Neural progenitor cell (in vitro differentiated cells): ENCODE measurements at regions not wholly inside any gene's neighbourhood (a gene's known extent, or its start where the extent isn't known, plus 50 kb on each side); places are given as distances from the start of the nearest gene placed in this dataset.

Experiments
- DNase-seq: peaks from one replicate; pipeline ENCODE4 v3.0.0-alpha.2; 2016; ENCODE audit warnings: low spot score
- H2AFZ ChIP-seq: fragments of 200-600 bp; sonication (generic); replicated peaks from 2 replicates; pipeline ENCODE4 v1.6.1; 2016; ENCODE audit warnings: antibody characterized with exemption
- H3F3A ChIP-seq: fragments of 200-600 bp; sonication (generic); 2 replicates; pipeline ENCODE4 v1.6.1; 2016; ENCODE audit warnings: antibody characterized with exemption, low read depth
- H3K27ac ChIP-seq: fragments of 200-600 bp; sonication (generic); 2 replicates; pipeline ENCODE4 v1.5.1; 2016; ENCODE audit warnings: mild to moderate bottlenecking
- H3K27me3 ChIP-seq: fragments of 200-600 bp; sonication (generic); 2 replicates; pipeline ENCODE4 v1.6.1; 2016; ENCODE audit warnings: mild to moderate bottlenecking, moderate library complexity
- H3K36me3 ChIP-seq: fragments of 200-600 bp; sonication (generic); 2 replicates; pipeline ENCODE4 v1.5.1; 2016
- H3K4me1 ChIP-seq: fragments of 200-600 bp; sonication (generic); 2 replicates; pipeline ENCODE4 v1.6.1; 2016; ENCODE audit warnings: mixed run types
- H3K4me2 ChIP-seq: fragments of 200-600 bp; sonication (generic); 2 replicates; pipeline ENCODE4 v1.6.1; 2016
- H3K4me3 ChIP-seq: fragments of 200-600 bp; sonication (generic); 2 replicates; pipeline ENCODE4 v1.5.1; 2016
- H3K79me2 ChIP-seq: fragments of 200-600 bp; sonication (generic); 2 replicates; pipeline ENCODE4 v1.6.1; 2016; ENCODE audit warnings: low read depth
- H3K9ac ChIP-seq: fragments of 200-600 bp; sonication (generic); 2 replicates; pipeline ENCODE4 v1.6.1; 2016
- H3K9me3 ChIP-seq: fragments of 200-600 bp; sonication (generic); 2 replicates; pipeline ENCODE4 v1.5.1; 2016; ENCODE audit warnings: low read depth
- H4K20me1 ChIP-seq: fragments of 200-600 bp; sonication (generic); 2 replicates; pipeline ENCODE4 v1.6.1; 2016; ENCODE audit warnings: low read depth
- H3K27ac Mint-ChIP-seq: 3 replicates; pipeline ENCODE4 v1.8.0; 2021; ENCODE audit warnings: mixed read lengths
- H3K27me3 Mint-ChIP-seq: 2 replicates; pipeline ENCODE4 v1.8.0; 2022; ENCODE audit warnings: low read depth, mild to moderate bottlenecking, inconsistent platforms, moderate library complexity, mixed read lengths; ENCODE audit not compliant: insufficient read depth
- H3K36me3 Mint-ChIP-seq: 3 replicates; pipeline ENCODE4 v1.8.0; 2021; ENCODE audit warnings: mixed read lengths
- H3K4me1 Mint-ChIP-seq: 3 replicates; pipeline ENCODE4 v1.8.0; 2021; ENCODE audit warnings: mixed read lengths
- H3K4me3 Mint-ChIP-seq: 3 replicates; pipeline ENCODE4 v1.8.0; 2021; ENCODE audit warnings: mild to moderate bottlenecking, moderate library complexity, mixed read lengths
- H3K9me3 Mint-ChIP-seq: 3 replicates; pipeline ENCODE4 v1.8.0; 2020; ENCODE audit warnings: mixed read lengths
- EZH2 ChIP-seq: fragments of 200-600 bp; sonication (generic); IDR thresholded peaks from 2 replicates; pipeline ENCODE4 v1.6.1; 2017; ENCODE audit warnings: antibody characterized with exemption, mild to moderate bottlenecking, moderate library complexity
- EZH2phosphoT487 ChIP-seq: fragments of 200-600 bp; sonication (generic); IDR thresholded peaks from 2 replicates; pipeline ENCODE4 v1.6.1; 2017; ENCODE audit warnings: antibody characterized with exemption
- TF ChIP-seq, protein P1 (sequence below): fragments of 200-600 bp; sonication (generic); IDR thresholded peaks from 2 replicates; pipeline ENCODE4 v1.5.1; 2017; ENCODE audit warnings: antibody characterized with exemption, mild to moderate bottlenecking

DNA sequence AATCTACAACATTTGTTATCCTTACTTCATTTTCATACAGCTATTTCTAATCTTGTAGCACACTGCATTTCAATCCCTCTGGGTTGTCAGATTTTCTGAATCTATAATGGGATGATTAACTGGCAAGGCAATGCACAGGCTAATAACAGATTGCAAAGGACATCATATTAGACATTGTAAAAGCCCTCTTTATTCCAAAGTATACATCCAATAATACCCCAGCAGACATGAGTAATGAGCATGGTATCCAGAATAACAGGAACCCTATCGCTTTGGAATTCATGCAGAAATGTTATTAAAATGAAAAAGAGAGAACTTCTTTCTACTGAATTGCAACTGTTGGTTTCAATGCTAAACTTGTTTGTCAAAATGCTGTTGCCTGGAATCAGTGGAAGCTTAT is 122.9 kb downstream of the C4orf33 start:
- Mint-ChIP-seq H3K27ac (no peak overlapping the region), H3K9me3 (no peaks in the 10 kb centered on the region), H3K36me3 (no peaks in the 10 kb centered on the region), H3K27me3 (no peaks in the 10 kb centered on the region), H3K4me1 (peaks cover 11% of the 10 kb centered on the region), H3K4me3 (no peak overlapping the region)
- Histone ChIP-seq H3K4me3 (no peak overlapping the region), H3K36me3 (no peaks in the 10 kb centered on the region), H3K79me2 (no peaks in the 10 kb centered on the region), H3K9me3 (no peaks in the 10 kb centered on the region), H3K27ac (no peak overlapping the region), H3K9ac (no peak overlapping the region), H3K4me1 (peaks cover 6% of the 10 kb centered on the region), H3F3A (no peaks in the 10 kb centered on the region), H2AFZ (no peak overlapping the region), H3K4me2 (no peak overlapping the region), H4K20me1 (no peaks in the 10 kb centered on the region), H3K27me3 (no peaks in the 10 kb centered on the region)
- DNase-seq, result no peak
- TF ChIP-seq EZH2phosphoT487 (no peak), EZH2 (no peak)
- TF ChIP-seq, protein P1, sequence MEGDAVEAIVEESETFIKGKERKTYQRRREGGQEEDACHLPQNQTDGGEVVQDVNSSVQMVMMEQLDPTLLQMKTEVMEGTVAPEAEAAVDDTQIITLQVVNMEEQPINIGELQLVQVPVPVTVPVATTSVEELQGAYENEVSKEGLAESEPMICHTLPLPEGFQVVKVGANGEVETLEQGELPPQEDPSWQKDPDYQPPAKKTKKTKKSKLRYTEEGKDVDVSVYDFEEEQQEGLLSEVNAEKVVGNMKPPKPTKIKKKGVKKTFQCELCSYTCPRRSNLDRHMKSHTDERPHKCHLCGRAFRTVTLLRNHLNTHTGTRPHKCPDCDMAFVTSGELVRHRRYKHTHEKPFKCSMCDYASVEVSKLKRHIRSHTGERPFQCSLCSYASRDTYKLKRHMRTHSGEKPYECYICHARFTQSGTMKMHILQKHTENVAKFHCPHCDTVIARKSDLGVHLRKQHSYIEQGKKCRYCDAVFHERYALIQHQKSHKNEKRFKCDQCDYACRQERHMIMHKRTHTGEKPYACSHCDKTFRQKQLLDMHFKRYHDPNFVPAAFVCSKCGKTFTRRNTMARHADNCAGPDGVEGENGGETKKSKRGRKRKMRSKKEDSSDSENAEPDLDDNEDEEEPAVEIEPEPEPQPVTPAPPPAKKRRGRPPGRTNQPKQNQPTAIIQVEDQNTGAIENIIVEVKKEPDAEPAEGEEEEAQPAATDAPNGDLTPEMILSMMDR, result no peak

DNA sequence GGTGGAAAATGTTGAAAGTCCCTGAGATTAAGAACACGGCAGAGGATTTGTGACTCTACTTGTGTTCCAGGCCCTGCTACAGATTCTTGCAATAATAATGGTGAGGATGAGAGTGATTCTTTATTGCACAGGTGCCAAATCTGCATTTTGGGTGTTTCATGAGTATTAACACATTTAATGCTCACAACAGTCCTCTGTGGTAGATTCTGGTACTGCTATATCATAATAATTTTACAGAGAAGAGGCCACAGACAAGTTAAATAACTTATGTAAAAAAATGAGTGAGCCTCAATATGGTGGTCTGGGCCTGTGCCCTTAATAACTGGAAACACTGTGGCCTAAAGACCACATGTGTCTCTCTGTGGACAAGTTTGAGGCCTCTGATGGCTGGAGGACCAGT is 124.3 kb downstream of the C4orf33 start:
- no peak overlapping the region for H3K27ac ChIP-seq
- no peak overlapping the region for H3K4me3 Mint-ChIP-seq
- H3K9me3 Mint-ChIP-seq, result no peaks in the 10 kb centered on the region

DNA sequence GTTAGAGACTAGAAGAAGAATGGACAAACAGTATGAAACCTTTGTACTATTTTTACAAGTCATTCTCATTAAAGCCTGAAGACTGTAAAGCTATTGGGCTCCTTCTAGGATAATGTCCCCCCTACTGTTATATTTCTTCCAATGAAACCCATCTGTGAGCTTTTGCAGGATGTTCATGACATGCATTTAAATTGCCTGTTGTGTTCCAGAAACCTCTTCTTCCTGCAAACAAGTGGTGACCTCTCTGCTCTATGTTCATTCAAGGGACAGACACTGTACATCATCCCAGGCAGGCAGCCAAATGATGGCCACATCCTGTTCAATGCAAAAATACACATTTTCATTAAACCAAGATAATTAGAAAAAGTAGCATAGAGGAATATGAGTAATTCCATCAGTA is 128.0 kb downstream of the C4orf33 start:
- Mint-ChIP-seq H3K4me1 (peaks cover 10% of the 10 kb centered on the region), H3K9me3 (peaks cover 2% of the 10 kb centered on the region), H3K27ac (peak overlapping the region; percentile 25), H3K27me3 (no peaks in the 10 kb centered on the region), H3K4me3 (no peak overlapping the region), H3K36me3 (no peaks in the 10 kb centered on the region)
- Histone ChIP-seq H3K27me3 (no peaks in the 10 kb centered on the region), H3K4me2 (no peak overlapping the region), H3K9me3 (no peaks in the 10 kb centered on the region), H4K20me1 (no peaks in the 10 kb centered on the region), H3K36me3 (no peaks in the 10 kb centered on the region), H3K4me1 (peaks cover 8% of the 10 kb centered on the region), H3K4me3 (no peak overlapping the region), H3F3A (no peaks in the 10 kb centered on the region), H3K79me2 (no peaks in the 10 kb centered on the region), H3K27ac (no peak overlapping the region), H3K9ac (no peak overlapping the region), H2AFZ (no peak overlapping the region)
- DNase-seq, result no peak
- TF ChIP-seq EZH2 (no peak), EZH2phosphoT487 (no peak)
- TF ChIP-seq, protein P1, result no peak

More for the DNA sequence above, 124.3 kb downstream of the C4orf33 start:
- no peaks in the 10 kb centered on the region for H3F3A ChIP-seq
- no peak overlapping the region for H2AFZ ChIP-seq
- no peaks in the 10 kb centered on the region for H3K36me3 ChIP-seq
- no peak for TF ChIP-seq EZH2phosphoT487
- TF ChIP-seq, protein P1, result no peak
- no peak for TF ChIP-seq EZH2
- H3K9me3 ChIP-seq, result no peaks in the 10 kb centered on the region
- H3K4me3 ChIP-seq, result no peak overlapping the region
- no peaks in the 10 kb centered on the region for H3K27me3 Mint-ChIP-seq
- no peaks in the 10 kb centered on the region for H4K20me1 ChIP-seq
- no peak overlapping the region for H3K9ac ChIP-seq
- H3K79me2 ChIP-seq, result no peaks in the 10 kb centered on the region
- no peaks in the 10 kb centered on the region for H3K36me3 Mint-ChIP-seq
- no peak overlapping the region for H3K27ac Mint-ChIP-seq
- H3K4me1 ChIP-seq, result peaks cover 8% of the 10 kb centered on the region
- H3K27me3 ChIP-seq, result no peaks in the 10 kb centered on the region
- H3K4me1 Mint-ChIP-seq, result peaks cover 13% of the 10 kb centered on the region
- no peak for DNase-seq
- no peak overlapping the region for H3K4me2 ChIP-seq

DNA sequence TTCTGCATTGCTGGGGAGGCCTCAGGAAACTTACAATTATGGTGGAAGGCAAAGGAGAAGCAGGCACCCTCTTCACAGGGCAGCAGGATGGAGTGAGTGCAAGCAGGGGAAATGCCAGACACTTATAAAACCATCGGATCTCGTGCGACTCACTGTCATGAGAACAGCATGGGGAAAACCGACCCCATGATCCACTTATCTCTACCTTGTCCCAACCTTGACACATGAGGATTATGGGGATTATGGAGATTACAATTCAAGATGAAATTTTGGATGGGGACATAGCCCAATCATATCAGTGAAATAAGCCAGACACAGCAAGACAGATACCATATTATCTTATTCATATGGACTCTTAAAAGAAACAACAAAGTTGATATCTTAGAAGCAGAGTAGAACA is 134.9 kb downstream of the C4orf33 start:
- no peak overlapping the region for H2AFZ ChIP-seq
- no peaks in the 10 kb centered on the region for H3K4me1 ChIP-seq
- no peaks in the 10 kb centered on the region for H3K36me3 ChIP-seq
- H3K27me3 Mint-ChIP-seq, result no peaks in the 10 kb centered on the region
- H3F3A ChIP-seq, result no peaks in the 10 kb centered on the region
- H3K9me3 ChIP-seq, result no peaks in the 10 kb centered on the region
- TF ChIP-seq EZH2phosphoT487 (no peak), EZH2 (no peak)
- TF ChIP-seq, protein P1, result no peak
- peaks cover 2% of the 10 kb centered on the region for H3K4me1 Mint-ChIP-seq
- peaks cover 2% of the 10 kb centered on the region for H3K9me3 Mint-ChIP-seq
- H3K36me3 Mint-ChIP-seq, result peaks cover 2% of the 10 kb centered on the region
- H4K20me1 ChIP-seq, result no peaks in the 10 kb centered on the region
- no peak overlapping the region for H3K4me2 ChIP-seq
- H3K27me3 ChIP-seq, result no peaks in the 10 kb centered on the region
- no peak overlapping the region for H3K4me3 ChIP-seq
- no peaks in the 10 kb centered on the region for H3K79me2 ChIP-seq
- H3K9ac ChIP-seq, result no peak overlapping the region
- no peak for DNase-seq
- no peak overlapping the region for H3K27ac ChIP-seq
- H3K4me3 Mint-ChIP-seq, result no peak overlapping the region
- no peak overlapping the region for H3K27ac Mint-ChIP-seq
